ENCODE measurements at regions not wholly inside any gene's neighbourhood (a gene's known extent, or its start where the extent isn't known, plus 50 kb on each side); places are given as distances from the start of the nearest gene placed in this dataset.

DNA sequence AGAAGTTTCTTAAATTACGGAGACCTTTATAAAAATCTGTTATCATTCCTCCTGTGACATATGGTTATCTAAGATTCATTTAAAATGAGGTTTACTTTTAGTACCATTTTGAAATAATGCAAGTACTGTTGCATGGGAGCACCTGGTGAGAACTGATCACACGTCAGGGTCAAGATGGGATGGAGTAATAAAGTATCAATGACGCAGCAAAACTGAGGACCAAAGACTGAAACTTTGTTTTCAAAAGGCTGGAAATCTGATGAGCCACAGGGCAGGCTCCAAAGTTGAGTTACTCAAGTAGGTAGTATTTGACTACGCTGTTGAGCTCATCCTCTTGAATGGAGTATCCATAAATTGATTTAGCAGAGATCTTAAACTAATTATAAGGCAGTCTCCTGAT, 411.9 kb upstream of the ZNF804A start:
- TF ChIP-seq POLR2A (IDR thresholded peaks at IDR 0.05; ENCODE audit: low read depth, low read length) (no peak), POLR2AphosphoS5 (IDR thresholded peaks at IDR 0.05; ENCODE audit: low read depth, low read length) (no peak), TAF1 (IDR thresholded peaks at IDR 0.05; ENCODE audit: borderline replicate concordance, low read depth, low read length) (no peak)
